ENCODE measurements at regions not wholly inside any gene's neighbourhood (a gene's known extent, or its start where the extent isn't known, plus 50 kb on each side); places are given as distances from the start of the nearest gene placed in this dataset.

GRCh38 chr1:73382966-73383365 lies 815.0 kb downstream of the LRRIQ3 start:
- Histone ChIP-seq H3K4me3 (no peak overlapping the region), H3K4me1 (no peaks in the 10 kb centered on the region), H3K9me3 (no peaks in the 10 kb centered on the region), H3K27me3 (no peaks in the 10 kb centered on the region), H3K27ac (no peak overlapping the region), H3K36me3 (no peaks in the 10 kb centered on the region)
- TF ChIP-seq CTCF (IDR thresholded peaks at IDR 0.05) (no peak), POLR2A (IDR thresholded peaks at IDR 0.05) (no peak)
- intact Hi-C loops (cut with DNase I; ENCODE audit: low total_unique reads), result no loop called here
- DNase-seq, result no peak

GRCh38 chr1:73366734-73367413 lies 831.1 kb downstream of the LRRIQ3 start:
- H3K27ac ChIP-seq, result no peak overlapping the region
- no peaks in the 10 kb centered on the region for H3K36me3 ChIP-seq
- H3K27me3 ChIP-seq, result no peaks in the 10 kb centered on the region
- intact Hi-C loops (cut with DNase I; ENCODE audit: low total_unique reads), result no loop called here
- no peak overlapping the region for H3K4me3 ChIP-seq
- H3K4me1 ChIP-seq, result no peaks in the 10 kb centered on the region
- TF ChIP-seq CTCF (IDR thresholded peaks at IDR 0.05), result no peak
- no peak for TF ChIP-seq POLR2A (IDR thresholded peaks at IDR 0.05)
- no peaks in the 10 kb centered on the region for H3K9me3 ChIP-seq
- DNase-seq, result no peak

GRCh38 chr1:73359001-73359400 lies 839.0 kb downstream of the LRRIQ3 start:
- intact Hi-C loops (cut with DNase I; ENCODE audit: low total_unique reads), result no loop called here
- Histone ChIP-seq H3K4me3 (no peak overlapping the region), H3K36me3 (no peaks in the 10 kb centered on the region), H3K9me3 (no peaks in the 10 kb centered on the region), H3K4me1 (no peaks in the 10 kb centered on the region), H3K27me3 (no peaks in the 10 kb centered on the region), H3K27ac (no peak overlapping the region)
- TF ChIP-seq CTCF (IDR thresholded peaks at IDR 0.05) (no peak), POLR2A (IDR thresholded peaks at IDR 0.05) (no peak)
- no peak for DNase-seq

GRCh38 chr1:73356485-73356884 lies 841.5 kb downstream of the LRRIQ3 start:
- intact Hi-C loops (cut with DNase I; ENCODE audit: low total_unique reads), result no loop called here
- H3K36me3 ChIP-seq, result no peaks in the 10 kb centered on the region
- no peaks in the 10 kb centered on the region for H3K27me3 ChIP-seq
- no peak overlapping the region for H3K4me3 ChIP-seq
- no peaks in the 10 kb centered on the region for H3K9me3 ChIP-seq
- no peaks in the 10 kb centered on the region for H3K4me1 ChIP-seq
- no peak overlapping the region for H3K27ac ChIP-seq
- no peak for DNase-seq
- TF ChIP-seq CTCF (IDR thresholded peaks at IDR 0.05), result no peak
- no peak for TF ChIP-seq POLR2A (IDR thresholded peaks at IDR 0.05)

- intact Hi-C loops (cut with DNase I; ENCODE audit: low total_unique reads), result no loop called here
- no peaks in the 10 kb centered on the region for H3K9me3 ChIP-seq
- H3K27ac ChIP-seq, result no peak overlapping the region
- no peaks in the 10 kb centered on the region for H3K27me3 ChIP-seq
- no peaks in the 10 kb centered on the region for H3K36me3 ChIP-seq
- no peak for TF ChIP-seq POLR2A (IDR thresholded peaks at IDR 0.05)
- TF ChIP-seq CTCF (IDR thresholded peaks at IDR 0.05), result no peak
- no peak for DNase-seq
- no peak overlapping the region for H3K4me3 ChIP-seq
- no peaks in the 10 kb centered on the region for H3K4me1 ChIP-seq
Measured at GRCh38 chr1:73343947-73344346, 854.0 kb downstream of the LRRIQ3 start.

Measured in uterus (tissue), 3 donors.